ENCODE measurements at regions not wholly inside any gene's neighbourhood (a gene's known extent, or its start where the extent isn't known, plus 50 kb on each side); places are given as distances from the start of the nearest gene placed in this dataset.

DNA sequence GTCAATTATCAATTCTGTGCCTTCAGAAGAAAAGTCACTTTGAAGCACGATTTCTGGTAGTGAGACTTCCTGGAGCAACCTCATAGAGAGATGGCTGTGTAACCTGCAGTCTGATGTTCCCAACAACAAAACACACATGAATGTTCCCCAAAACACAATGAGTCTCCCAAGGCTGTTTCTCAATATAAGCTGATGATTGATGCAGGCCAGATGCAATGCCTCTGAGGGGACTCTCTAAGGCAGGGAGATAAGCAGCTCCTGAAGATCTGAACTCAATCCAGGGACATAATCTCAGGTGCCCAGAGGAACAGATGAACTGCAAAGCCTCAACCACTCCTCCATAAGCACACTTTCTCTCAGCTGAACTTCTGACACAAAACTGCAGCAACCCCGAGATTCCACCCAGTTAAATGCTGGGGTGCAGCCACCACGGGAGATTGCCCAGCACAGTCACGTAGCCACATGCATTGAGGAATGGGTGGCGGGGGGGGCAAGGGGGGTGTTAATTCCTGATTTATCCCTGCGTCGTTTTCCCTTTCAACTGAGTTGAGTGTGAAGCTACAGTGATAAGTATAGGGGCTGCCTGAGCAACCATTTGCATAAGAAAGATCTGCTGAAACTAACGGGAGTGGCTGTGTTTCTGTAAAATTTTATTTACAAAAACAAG, 122.7 kb upstream of the RASEF start:
- TF ChIP-seq POLR2AphosphoS5 (IDR thresholded peaks at IDR 0.05) (no peak), POLR2A (IDR thresholded peaks at IDR 0.05) (no peak), CTCF (IDR thresholded peaks at IDR 0.05 in 8 of 11, conservative IDR thresholded peaks at IDR 0.05 in 3 of 11) (no peak)
